LNCaP clone FGC (cell line): ENCODE measurements at regions not wholly inside any gene's neighbourhood (a gene's known extent, or its start where the extent isn't known, plus 50 kb on each side); places are given as distances from the start of the nearest gene placed in this dataset.

ENCODE experiments used
- DNase-seq: peaks from one replicate; pipeline ENCODE4 v3.0.0-alpha.2; 2011; ENCODE audit warnings: low read depth
- H3K4me3 ChIP-seq: 2 replicates; pipeline ENCODE4 v1.5.1; 2011; ENCODE audit warnings: mild to moderate bottlenecking, low read depth, low read length, control low read depth
- TF ChIP-seq, protein P1 (sequence below): IDR thresholded peaks from 2 replicates; pipeline ENCODE4 v1.5.1; 2012; ENCODE audit warnings: mild to moderate bottlenecking; ENCODE audit not compliant: control insufficient read depth, insufficient read depth; ENCODE audit errors: extremely low read depth

DNA sequence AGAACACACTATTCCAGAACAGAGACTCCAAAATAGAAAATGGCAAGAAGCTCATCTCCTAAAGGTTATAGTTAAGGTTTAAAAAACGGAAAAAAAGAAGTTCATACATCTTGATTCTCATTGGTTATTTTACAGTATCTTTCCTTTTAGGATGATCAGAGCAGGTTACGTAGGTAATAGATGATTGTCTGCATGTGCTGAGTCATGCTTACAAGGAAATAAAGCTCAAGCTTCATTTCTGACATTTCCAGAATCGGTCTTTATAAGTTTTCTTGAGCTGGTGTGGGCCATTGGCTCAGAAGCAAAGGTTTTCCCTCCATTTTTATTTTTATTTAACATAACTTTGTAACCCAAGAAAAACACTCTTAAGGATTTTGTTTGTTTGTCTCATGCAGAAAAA, 1030.3 kb upstream of the CDH8 start:
- no peak for DNase-seq
- H3K4me3 ChIP-seq: no peak overlapping the region
- TF ChIP-seq, protein P1, sequence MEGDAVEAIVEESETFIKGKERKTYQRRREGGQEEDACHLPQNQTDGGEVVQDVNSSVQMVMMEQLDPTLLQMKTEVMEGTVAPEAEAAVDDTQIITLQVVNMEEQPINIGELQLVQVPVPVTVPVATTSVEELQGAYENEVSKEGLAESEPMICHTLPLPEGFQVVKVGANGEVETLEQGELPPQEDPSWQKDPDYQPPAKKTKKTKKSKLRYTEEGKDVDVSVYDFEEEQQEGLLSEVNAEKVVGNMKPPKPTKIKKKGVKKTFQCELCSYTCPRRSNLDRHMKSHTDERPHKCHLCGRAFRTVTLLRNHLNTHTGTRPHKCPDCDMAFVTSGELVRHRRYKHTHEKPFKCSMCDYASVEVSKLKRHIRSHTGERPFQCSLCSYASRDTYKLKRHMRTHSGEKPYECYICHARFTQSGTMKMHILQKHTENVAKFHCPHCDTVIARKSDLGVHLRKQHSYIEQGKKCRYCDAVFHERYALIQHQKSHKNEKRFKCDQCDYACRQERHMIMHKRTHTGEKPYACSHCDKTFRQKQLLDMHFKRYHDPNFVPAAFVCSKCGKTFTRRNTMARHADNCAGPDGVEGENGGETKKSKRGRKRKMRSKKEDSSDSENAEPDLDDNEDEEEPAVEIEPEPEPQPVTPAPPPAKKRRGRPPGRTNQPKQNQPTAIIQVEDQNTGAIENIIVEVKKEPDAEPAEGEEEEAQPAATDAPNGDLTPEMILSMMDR: no peak

DNA sequence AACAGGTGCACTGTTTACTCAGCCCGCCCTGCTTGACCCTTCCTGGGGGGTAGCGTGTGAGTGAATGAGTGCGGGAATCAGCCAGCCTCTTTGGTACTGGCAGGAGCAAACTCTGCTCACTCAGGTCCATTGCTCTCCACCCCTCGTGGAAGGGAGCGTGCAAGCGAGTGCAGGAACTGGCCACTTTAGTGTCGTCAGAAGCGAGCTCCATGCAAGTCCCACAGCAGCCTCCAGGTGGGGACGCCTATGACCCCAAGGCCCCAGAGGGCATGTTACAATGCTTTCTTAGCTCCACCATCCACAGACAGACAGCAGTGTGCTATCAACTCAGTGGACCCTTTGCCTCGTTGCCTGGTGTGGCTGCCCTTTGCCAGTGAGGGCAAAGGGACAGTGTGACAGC, 1025.1 kb upstream of the CDH8 start:
- H3K4me3 ChIP-seq: no peak overlapping the region
- DNase-seq: no peak
- TF ChIP-seq, protein P1: no peak

DNA sequence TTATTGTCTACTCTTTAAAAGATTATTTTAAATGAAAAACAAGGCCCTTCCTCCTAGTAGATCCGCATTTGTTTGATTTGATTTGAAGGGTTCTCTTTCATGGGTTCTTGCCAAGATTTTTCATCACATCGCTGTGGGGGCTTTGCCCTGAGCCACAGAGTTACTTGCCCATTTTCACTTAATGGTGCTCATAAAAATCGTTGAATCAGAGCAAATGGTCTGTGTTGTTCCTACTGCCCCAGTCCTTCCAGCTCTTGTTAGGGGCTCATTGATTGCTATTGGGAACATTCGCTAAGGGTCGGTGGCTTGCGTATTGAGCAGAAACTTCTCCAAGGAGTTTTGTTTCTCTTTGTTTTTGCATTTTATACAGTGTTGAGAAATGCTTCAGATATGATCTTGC, 1023.4 kb upstream of the CDH8 start:
- TF ChIP-seq, protein P1: no peak
- no peak for DNase-seq
- H3K4me3 ChIP-seq: no peak overlapping the region

DNA sequence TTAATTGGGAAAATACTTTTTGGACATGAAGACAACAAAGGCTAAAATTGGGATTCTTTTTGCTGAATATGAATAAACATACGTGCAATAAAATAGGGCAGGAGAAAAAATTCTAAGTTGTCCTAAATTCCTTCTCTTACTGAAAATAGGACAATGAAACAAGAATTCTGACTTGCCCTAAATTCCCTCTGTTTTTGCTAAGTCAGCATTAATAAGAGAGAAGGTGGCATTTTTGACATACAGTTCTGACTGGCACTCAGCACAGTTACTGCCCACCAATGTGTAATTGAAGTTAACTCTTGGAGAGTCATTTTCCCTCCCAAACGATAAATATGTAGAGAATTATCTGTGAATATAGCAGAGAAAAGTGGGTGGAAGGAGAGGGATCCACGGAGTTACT, 1021.1 kb upstream of the CDH8 start:
- TF ChIP-seq, protein P1: no peak
- H3K4me3 ChIP-seq: no peak overlapping the region
- no peak for DNase-seq

DNA sequence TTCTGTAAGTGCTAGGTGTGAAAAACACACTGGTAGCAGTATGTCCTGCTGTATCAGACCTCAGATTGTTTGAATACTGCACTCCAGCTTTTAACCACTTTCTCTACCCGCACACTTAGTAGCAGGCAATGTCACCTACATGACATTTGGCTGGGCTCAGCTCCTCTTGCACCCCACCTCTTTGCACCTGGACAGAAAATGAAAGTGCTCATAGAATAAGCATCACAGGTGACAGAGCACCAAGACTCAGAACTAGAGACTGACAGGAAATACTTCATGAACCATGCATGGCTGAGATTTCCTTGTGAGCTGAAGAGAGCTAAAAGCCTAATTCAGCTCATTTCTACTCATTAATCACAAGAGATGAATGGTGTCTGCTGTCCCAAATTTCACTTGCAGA, 1014.2 kb upstream of the CDH8 start:
- H3K4me3 ChIP-seq: no peak overlapping the region
- TF ChIP-seq, protein P1: no peak
- DNase-seq: no peak

DNA sequence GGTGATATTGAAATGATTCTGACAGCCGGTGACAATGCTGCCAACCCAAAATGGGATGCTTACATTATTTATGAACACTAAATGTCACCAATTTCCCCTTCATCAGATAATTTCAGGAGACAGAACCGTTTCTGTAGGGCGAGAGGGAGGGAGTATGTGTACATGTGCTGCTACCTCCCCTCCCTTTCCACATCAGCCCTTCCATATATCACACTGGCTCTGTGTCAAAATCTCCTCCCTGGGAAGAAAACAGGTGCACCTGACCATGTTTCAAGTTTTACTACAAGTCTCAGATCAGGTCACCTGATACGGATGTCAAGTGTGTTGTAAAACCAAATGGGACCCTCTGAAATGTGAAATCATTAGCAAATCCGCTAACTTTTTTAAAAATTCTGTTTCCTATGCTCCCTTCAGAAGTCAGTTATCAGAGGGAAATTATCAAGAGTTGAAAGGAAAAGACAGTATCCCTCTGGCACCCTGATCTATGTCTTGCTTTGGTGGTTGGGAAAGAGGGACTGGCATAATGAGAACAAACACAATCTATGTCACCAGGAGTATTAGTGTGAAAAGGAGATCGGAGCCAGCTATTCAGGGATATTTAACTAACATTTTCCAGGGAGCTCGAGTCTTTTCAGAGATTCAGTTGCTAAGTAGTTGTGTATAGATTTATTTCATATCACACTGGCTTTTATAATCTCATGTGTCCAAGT, 1002.3 kb upstream of the CDH8 start:
- TF ChIP-seq, protein P1: no peak
- no peak for DNase-seq

More for the DNA sequence above, 1002.3 kb upstream of the CDH8 start:
- H3K4me3 ChIP-seq: no peak overlapping the region
